OCI-LY1 (cell line): ENCODE measurements at regions not wholly inside any gene's neighbourhood (a gene's known extent, or its start where the extent isn't known, plus 50 kb on each side); places are given as distances from the start of the nearest gene placed in this dataset.

Experiments used
- H2AFZ ChIP-seq: fragments of 200-600 bp; sonication (generic), shearing (Covaris generic); 2 replicates; pipeline ENCODE4 v1.6.0; 2014; ENCODE audit warnings: antibody characterized with exemption, mild to moderate bottlenecking, low read length
- H3F3A ChIP-seq: fragments of 200-600 bp; sonication (generic), shearing (Covaris generic); 2 replicates; pipeline ENCODE4 v1.6.0; 2014; ENCODE audit warnings: mild to moderate bottlenecking, antibody characterized with exemption, low read length, moderate library complexity; ENCODE audit not compliant: insufficient read depth
- H3K27ac ChIP-seq: fragments of 200-600 bp; sonication (generic); 2 replicates; pipeline ENCODE4 v1.5.1; 2014; ENCODE audit warnings: low read length, mixed run types, mild to moderate bottlenecking, low read depth; ENCODE audit not compliant: poor library complexity, severe bottlenecking
- H3K27me3 ChIP-seq: fragments of 200-600 bp; sonication (generic); 2 replicates; pipeline ENCODE4 v1.6.0; 2014; ENCODE audit warnings: antibody characterized with exemption, mild to moderate bottlenecking, low read length, moderate library complexity; ENCODE audit not compliant: insufficient read depth
- H3K36me3 ChIP-seq: fragments of 200-600 bp; sonication (generic); 2 replicates; pipeline ENCODE4 v1.6.1; 2014; ENCODE audit warnings: mild to moderate bottlenecking, antibody characterized with exemption, low read length, moderate library complexity, mixed read lengths; ENCODE audit not compliant: insufficient read depth
- H3K4me1 ChIP-seq: fragments of 200-600 bp; sonication (generic); 2 replicates; pipeline ENCODE4 v1.5.1; 2014; ENCODE audit warnings: mild to moderate bottlenecking, low read length, moderate library complexity; ENCODE audit not compliant: insufficient read depth, severe bottlenecking
- H3K4me2 ChIP-seq: fragments of 200-600 bp; sonication (generic), shearing (Covaris generic); 2 replicates; pipeline ENCODE4 v1.6.1; 2014; ENCODE audit warnings: low read length
- H3K4me3 ChIP-seq: fragments of 200-600 bp; sonication (generic); 2 replicates; pipeline ENCODE4 v1.5.1; 2014; ENCODE audit warnings: low read length, low read depth, mild to moderate bottlenecking, mixed read lengths; ENCODE audit not compliant: poor library complexity, severe bottlenecking
- H3K79me2 ChIP-seq: fragments of 200-600 bp; shearing (Covaris generic); 2 replicates; pipeline ENCODE4 v1.6.1; 2016; ENCODE audit warnings: mixed run types, low read length, mixed read lengths; ENCODE audit not compliant: insufficient read depth
- H3K9ac ChIP-seq: fragments of 200-600 bp; sonication (generic), shearing (Covaris generic); 2 replicates; pipeline ENCODE4 v1.6.1; 2014; ENCODE audit warnings: mild to moderate bottlenecking, low read length, mixed read lengths
- H3K9me2 ChIP-seq: fragments of 200-600 bp; sonication (generic), shearing (Covaris generic); 2 replicates; pipeline ENCODE4 v1.6.1; 2014; ENCODE audit warnings: low read depth, mild to moderate bottlenecking, low read length, mixed read lengths
- H3K9me3 ChIP-seq: fragments of 200-600 bp; shearing (Covaris generic); 2 replicates; pipeline ENCODE4 v1.6.1; 2014; ENCODE audit warnings: low read length, mixed read lengths
- H4K20me1 ChIP-seq: fragments of 200-600 bp; sonication (generic), shearing (Covaris generic); 2 replicates; pipeline ENCODE4 v1.6.0; 2016; ENCODE audit warnings: mild to moderate bottlenecking, low read length; ENCODE audit not compliant: insufficient read depth
- EZH2 ChIP-seq: fragments of 200-600 bp; sonication (generic), shearing (Covaris generic); IDR thresholded peaks from 2 replicates; pipeline ENCODE4 v1.8.0; 2017; ENCODE audit warnings: borderline replicate concordance, mixed run types, mild to moderate bottlenecking, antibody characterized with exemption, low read length, moderate library complexity, mixed read lengths
- TF ChIP-seq, protein P1 (sequence below): fragments of 200-600 bp; sonication (generic), shearing (Covaris generic); IDR thresholded peaks from 2 replicates; pipeline ENCODE4 v1.5.1; 2017; ENCODE audit warnings: mild to moderate bottlenecking, antibody characterized with exemption, low read length, moderate library complexity, mixed read lengths

- TF ChIP-seq, protein P1, sequence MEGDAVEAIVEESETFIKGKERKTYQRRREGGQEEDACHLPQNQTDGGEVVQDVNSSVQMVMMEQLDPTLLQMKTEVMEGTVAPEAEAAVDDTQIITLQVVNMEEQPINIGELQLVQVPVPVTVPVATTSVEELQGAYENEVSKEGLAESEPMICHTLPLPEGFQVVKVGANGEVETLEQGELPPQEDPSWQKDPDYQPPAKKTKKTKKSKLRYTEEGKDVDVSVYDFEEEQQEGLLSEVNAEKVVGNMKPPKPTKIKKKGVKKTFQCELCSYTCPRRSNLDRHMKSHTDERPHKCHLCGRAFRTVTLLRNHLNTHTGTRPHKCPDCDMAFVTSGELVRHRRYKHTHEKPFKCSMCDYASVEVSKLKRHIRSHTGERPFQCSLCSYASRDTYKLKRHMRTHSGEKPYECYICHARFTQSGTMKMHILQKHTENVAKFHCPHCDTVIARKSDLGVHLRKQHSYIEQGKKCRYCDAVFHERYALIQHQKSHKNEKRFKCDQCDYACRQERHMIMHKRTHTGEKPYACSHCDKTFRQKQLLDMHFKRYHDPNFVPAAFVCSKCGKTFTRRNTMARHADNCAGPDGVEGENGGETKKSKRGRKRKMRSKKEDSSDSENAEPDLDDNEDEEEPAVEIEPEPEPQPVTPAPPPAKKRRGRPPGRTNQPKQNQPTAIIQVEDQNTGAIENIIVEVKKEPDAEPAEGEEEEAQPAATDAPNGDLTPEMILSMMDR = no peak
- no peak for TF ChIP-seq EZH2
- Histone ChIP-seq H3K79me2 (no peaks in the 10 kb centered on the region), H3K9me2 (no peaks in the 10 kb centered on the region), H3K4me3 (no peak overlapping the region), H2AFZ (no peak overlapping the region), H3K4me1 (no peaks in the 10 kb centered on the region), H4K20me1 (no peaks in the 10 kb centered on the region), H3K27me3 (no peaks in the 10 kb centered on the region), H3K4me2 (no peak overlapping the region), H3K9ac (no peak overlapping the region), H3K9me3 (no peaks in the 10 kb centered on the region), H3K36me3 (no peaks in the 10 kb centered on the region), H3K27ac (no peak overlapping the region), H3F3A (no peaks in the 10 kb centered on the region)
Observed at GRCh38 chr2:120942658-120943057, 207.0 kb downstream of the GLI2 start.

- Histone ChIP-seq H3K4me3 (no peak overlapping the region), H4K20me1 (no peaks in the 10 kb centered on the region), H2AFZ (no peak overlapping the region), H3K36me3 (no peaks in the 10 kb centered on the region), H3K27ac (no peak overlapping the region), H3F3A (no peaks in the 10 kb centered on the region), H3K27me3 (no peaks in the 10 kb centered on the region), H3K79me2 (no peaks in the 10 kb centered on the region), H3K9me2 (no peaks in the 10 kb centered on the region), H3K9me3 (no peaks in the 10 kb centered on the region), H3K4me2 (no peak overlapping the region), H3K4me1 (no peaks in the 10 kb centered on the region), H3K9ac (no peak overlapping the region)
- TF ChIP-seq, protein P1 = no peak
- TF ChIP-seq EZH2 = no peak
Observed at GRCh38 chr2:120943403-120944034, 207.9 kb downstream of the GLI2 start.

GRCh38 chr2:120944575-120944974, 208.9 kb downstream of the GLI2 start:
- H3K79me2 ChIP-seq = no peaks in the 10 kb centered on the region
- H3K4me1 ChIP-seq = no peaks in the 10 kb centered on the region
- no peak overlapping the region for H3K9ac ChIP-seq
- H4K20me1 ChIP-seq = no peaks in the 10 kb centered on the region
- H3K27ac ChIP-seq = no peak overlapping the region
- H2AFZ ChIP-seq = no peak overlapping the region
- no peak for TF ChIP-seq EZH2
- TF ChIP-seq, protein P1 = no peak
- H3K4me2 ChIP-seq = no peak overlapping the region
- H3K27me3 ChIP-seq = no peaks in the 10 kb centered on the region
- H3K9me2 ChIP-seq = no peaks in the 10 kb centered on the region
- no peaks in the 10 kb centered on the region for H3K36me3 ChIP-seq
- H3K4me3 ChIP-seq = no peak overlapping the region
- no peaks in the 10 kb centered on the region for H3K9me3 ChIP-seq
- no peaks in the 10 kb centered on the region for H3F3A ChIP-seq
